ENCODE measurements at regions not wholly inside any gene's neighbourhood (a gene's known extent, or its start where the extent isn't known, plus 50 kb on each side); places are given as distances from the start of the nearest gene placed in this dataset.

GRCh38 chr18:46214435-46214834, 110.2 kb downstream of the HAUS1 start:
- FAIRE-seq (no peak), ATAC-seq (no peak), DNase-seq (ENCODE audit: low read depth in 1 of 2, low spot score in 1 of 2) (no peak)
- ChIA-PET POLR2A (no interaction called here), CTCF (interaction anchor here (0.8 to 6.5 kb wide), 2 partner anchors 10 to 42 kb away, joined by 3 to 35 read pairs; a partner anchor contains a TSS)
- Histone ChIP-seq H3K27ac (no peak overlapping the region), H3K4me3 (no peak overlapping the region), H3K9me3 (no peaks in the 10 kb centered on the region), H3K4me1 (0 out of 3 replicates have a peak, but pooled peaks cover 3% of the 10 kb centered on the region), H3K4me2 (no peak overlapping the region)
- 86% methylated on average over 1 of the region's 1 CpG for WGBS (ENCODE audit: missing lambda C conversion rate)
- TF ChIP-seq RAD21 (conservative IDR thresholded peaks at IDR 0.05 in 1 of 2, IDR thresholded peaks at IDR 0.05 in 1 of 2), result no peak
- TF ChIP-seq HEYL (CRISPR knock-in tag; IDR thresholded peaks at IDR 0.05), result no peak
- no peak for TF ChIP-seq ZC3H11A (IDR thresholded peaks at IDR 0.05)
- no peak for TF ChIP-seq CHD4 (IDR thresholded peaks at IDR 0.05; ENCODE audit: borderline replicate concordance)
- no peak for TF ChIP-seq BHLHE40 (IDR thresholded peaks at IDR 0.05; ENCODE audit: low read depth, low read length)
- no peak for TF ChIP-seq CEBPB (IDR thresholded peaks at IDR 0.05)
- no peak for TF ChIP-seq ZSCAN20 (CRISPR knock-in tag; IDR thresholded peaks at IDR 0.05)
- TF ChIP-seq MAZ (IDR thresholded peaks at IDR 0.05; ENCODE audit: borderline replicate concordance, low read depth, low read length), result no peak
- TF ChIP-seq JUNB (IDR thresholded peaks at IDR 0.05), result no peak
- TF ChIP-seq FOSB (CRISPR knock-in tag; IDR thresholded peaks at IDR 0.05), result no peak
- TF ChIP-seq RNF2 (IDR thresholded peaks at IDR 0.05; ENCODE audit: borderline replicate concordance, low read depth), result no peak
- TF ChIP-seq HOXA7 (CRISPR knock-in tag; IDR thresholded peaks at IDR 0.05), result no peak

DNA sequence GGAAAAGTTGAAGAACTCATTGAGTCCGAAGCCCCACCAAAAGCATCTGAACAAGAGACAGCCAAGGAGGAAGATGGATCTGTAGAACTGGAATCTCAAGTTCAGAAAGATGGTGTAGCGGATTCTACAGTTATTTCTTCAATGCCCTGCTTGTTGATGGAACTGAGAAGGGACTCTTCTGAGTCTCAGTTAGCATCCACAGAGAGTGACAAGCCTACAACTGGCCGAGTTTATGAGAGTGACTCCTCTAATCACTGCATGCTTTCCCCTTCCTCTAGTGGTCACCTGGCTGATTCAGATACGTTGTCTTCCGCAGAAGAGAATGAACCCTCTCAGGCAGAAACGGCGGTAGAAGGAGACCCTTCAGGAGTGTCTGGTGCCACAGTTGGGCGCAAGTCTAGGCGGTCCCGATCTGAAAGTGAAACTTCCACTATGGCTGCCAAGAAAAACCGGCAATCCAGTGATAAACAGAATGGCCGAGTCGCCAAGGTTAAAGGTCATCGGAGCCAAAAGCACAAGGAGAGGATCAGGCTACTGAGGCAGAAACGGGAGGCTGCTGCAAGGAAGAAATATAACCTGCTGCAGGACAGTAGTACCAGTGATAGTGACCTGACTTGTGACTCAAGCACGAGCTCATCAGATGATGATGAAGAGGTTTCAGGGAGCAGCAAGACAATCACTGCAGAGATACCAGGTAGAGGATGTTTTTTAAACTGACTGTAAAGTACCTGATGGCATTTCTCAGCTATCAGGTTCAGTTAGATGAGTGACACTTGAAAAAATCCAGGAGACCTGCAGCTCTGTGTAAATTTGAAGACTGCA, 111.9 kb downstream of the HAUS1 start:
- no peak overlapping the region for H3K4me3 ChIP-seq
- 94% methylated on average over 16 of the region's 16 CpGs for WGBS (ENCODE audit: missing lambda C conversion rate)

More for the DNA sequence above, 111.9 kb downstream of the HAUS1 start:
- ChIA-PET POLR2A (no interaction called here), CTCF (interaction anchor here (2.2 to 6.5 kb wide), 2 partner anchors 43 kb away, joined by 11 to 35 read pairs; a partner anchor contains a TSS)
- Histone ChIP-seq H3K4me2 (no peak overlapping the region), H3K9me3 (no peaks in the 10 kb centered on the region), H3K27ac (no peak overlapping the region), H3K4me1 (0 out of 3 replicates have a peak, but pooled peaks cover 3% of the 10 kb centered on the region)
- DNase-seq (ENCODE audit: low read depth in 1 of 2, low spot score in 1 of 2) (no peak), FAIRE-seq (no peak), ATAC-seq (no peak)
- TF ChIP-seq RAD21 (conservative IDR thresholded peaks at IDR 0.05 in 1 of 2, IDR thresholded peaks at IDR 0.05 in 1 of 2), result no peak
- TF ChIP-seq, protein P1, sequence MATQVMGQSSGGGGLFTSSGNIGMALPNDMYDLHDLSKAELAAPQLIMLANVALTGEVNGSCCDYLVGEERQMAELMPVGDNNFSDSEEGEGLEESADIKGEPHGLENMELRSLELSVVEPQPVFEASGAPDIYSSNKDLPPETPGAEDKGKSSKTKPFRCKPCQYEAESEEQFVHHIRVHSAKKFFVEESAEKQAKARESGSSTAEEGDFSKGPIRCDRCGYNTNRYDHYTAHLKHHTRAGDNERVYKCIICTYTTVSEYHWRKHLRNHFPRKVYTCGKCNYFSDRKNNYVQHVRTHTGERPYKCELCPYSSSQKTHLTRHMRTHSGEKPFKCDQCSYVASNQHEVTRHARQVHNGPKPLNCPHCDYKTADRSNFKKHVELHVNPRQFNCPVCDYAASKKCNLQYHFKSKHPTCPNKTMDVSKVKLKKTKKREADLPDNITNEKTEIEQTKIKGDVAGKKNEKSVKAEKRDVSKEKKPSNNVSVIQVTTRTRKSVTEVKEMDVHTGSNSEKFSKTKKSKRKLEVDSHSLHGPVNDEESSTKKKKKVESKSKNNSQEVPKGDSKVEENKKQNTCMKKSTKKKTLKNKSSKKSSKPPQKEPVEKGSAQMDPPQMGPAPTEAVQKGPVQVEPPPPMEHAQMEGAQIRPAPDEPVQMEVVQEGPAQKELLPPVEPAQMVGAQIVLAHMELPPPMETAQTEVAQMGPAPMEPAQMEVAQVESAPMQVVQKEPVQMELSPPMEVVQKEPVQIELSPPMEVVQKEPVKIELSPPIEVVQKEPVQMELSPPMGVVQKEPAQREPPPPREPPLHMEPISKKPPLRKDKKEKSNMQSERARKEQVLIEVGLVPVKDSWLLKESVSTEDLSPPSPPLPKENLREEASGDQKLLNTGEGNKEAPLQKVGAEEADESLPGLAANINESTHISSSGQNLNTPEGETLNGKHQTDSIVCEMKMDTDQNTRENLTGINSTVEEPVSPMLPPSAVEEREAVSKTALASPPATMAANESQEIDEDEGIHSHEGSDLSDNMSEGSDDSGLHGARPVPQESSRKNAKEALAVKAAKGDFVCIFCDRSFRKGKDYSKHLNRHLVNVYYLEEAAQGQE (IDR thresholded peaks at IDR 0.05), result no peak
- TF ChIP-seq POLR2AphosphoS2 (conservative IDR thresholded peaks at IDR 0.05; ENCODE audit: low read length), result no peak
- no peak for TF ChIP-seq PBX3 (IDR thresholded peaks at IDR 0.05)
- no peak for TF ChIP-seq RFX5 (IDR thresholded peaks at IDR 0.05)
- TF ChIP-seq JUNB (IDR thresholded peaks at IDR 0.05), result no peak
- no peak for TF ChIP-seq RCOR1 (IDR thresholded peaks at IDR 0.05; ENCODE audit: low read depth, low read length)
- no peak for TF ChIP-seq ZC3H11A (IDR thresholded peaks at IDR 0.05)
- TF ChIP-seq MAZ (IDR thresholded peaks at IDR 0.05; ENCODE audit: borderline replicate concordance, low read depth, low read length), result no peak
- no peak for TF ChIP-seq ATOH8 (CRISPR knock-in tag; IDR thresholded peaks at IDR 0.05; ENCODE audit: low read depth)
- no peak for TF ChIP-seq TP53 (CRISPR knock-in tag; IDR thresholded peaks at IDR 0.05)
- no peak for TF ChIP-seq SMC3 (IDR thresholded peaks at IDR 0.05)
- TF ChIP-seq, protein P2, sequence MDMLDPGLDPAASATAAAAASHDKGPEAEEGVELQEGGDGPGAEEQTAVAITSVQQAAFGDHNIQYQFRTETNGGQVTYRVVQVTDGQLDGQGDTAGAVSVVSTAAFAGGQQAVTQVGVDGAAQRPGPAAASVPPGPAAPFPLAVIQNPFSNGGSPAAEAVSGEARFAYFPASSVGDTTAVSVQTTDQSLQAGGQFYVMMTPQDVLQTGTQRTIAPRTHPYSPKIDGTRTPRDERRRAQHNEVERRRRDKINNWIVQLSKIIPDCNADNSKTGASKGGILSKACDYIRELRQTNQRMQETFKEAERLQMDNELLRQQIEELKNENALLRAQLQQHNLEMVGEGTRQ (IDR thresholded peaks at IDR 0.05), result no peak
- TF ChIP-seq, protein P3, sequence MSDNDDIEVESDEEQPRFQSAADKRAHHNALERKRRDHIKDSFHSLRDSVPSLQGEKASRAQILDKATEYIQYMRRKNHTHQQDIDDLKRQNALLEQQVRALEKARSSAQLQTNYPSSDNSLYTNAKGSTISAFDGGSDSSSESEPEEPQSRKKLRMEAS (IDR thresholded peaks at IDR 0.05), result no peak
- no peak for TF ChIP-seq HEYL (CRISPR knock-in tag; IDR thresholded peaks at IDR 0.05)
- no peak for TF ChIP-seq HOXB5 (CRISPR knock-in tag; IDR thresholded peaks at IDR 0.05)
- no peak for TF ChIP-seq CEBPB (IDR thresholded peaks at IDR 0.05)
- TF ChIP-seq TFCP2L1 (CRISPR knock-in tag; IDR thresholded peaks at IDR 0.05), result no peak
- no peak for TF ChIP-seq HOXA7 (CRISPR knock-in tag; IDR thresholded peaks at IDR 0.05)

Data from A549 (cell line).